ENCODE measurements at regions not wholly inside any gene's neighbourhood (a gene's known extent, or its start where the extent isn't known, plus 50 kb on each side); places are given as distances from the start of the nearest gene placed in this dataset.

DNA sequence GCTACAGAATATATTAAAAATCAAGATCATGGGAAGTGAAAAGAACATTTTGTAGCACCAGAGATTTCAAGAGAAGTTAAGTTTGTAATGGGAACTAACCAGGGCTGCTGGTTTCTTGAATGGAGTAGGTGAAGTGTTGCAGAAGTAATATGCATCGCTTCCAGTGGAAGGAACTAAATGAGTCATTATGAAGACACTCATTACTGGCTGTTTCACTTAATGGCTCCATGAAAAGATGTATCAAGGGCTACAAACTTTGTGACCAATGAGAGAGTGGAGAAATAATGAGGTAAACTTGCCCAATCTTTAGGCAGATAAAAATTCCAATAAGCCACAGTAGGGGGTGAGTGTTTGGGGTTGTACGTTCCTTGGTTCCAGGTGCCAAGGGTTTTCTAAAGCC lies 380.4 kb upstream of the POU3F3 start:
- 73 to 81% (median 77%) methylated on average over 2 of the region's 2 CpGs for WGBS, 3 donors
- ATAC-seq (no peak), DNase-seq (no peak)
- H3K27ac ChIP-seq, result no peak overlapping the region
- H3K4me3 ChIP-seq, result no peak overlapping the region
- H3K36me3 ChIP-seq (ENCODE audit: insufficient read depth in 1 of 2, low read depth in 1 of 2), result no peaks in the 10 kb centered on the region
- H3K9me3 ChIP-seq, result no peaks in the 10 kb centered on the region
- peaks cover 0 to 2% (median 0%) of the 10 kb centered on the region in 3 donors for H3K27me3 ChIP-seq (ENCODE audit: insufficient read depth in 3 of 3, low read length in 2 of 3)
- TF ChIP-seq, protein P1, sequence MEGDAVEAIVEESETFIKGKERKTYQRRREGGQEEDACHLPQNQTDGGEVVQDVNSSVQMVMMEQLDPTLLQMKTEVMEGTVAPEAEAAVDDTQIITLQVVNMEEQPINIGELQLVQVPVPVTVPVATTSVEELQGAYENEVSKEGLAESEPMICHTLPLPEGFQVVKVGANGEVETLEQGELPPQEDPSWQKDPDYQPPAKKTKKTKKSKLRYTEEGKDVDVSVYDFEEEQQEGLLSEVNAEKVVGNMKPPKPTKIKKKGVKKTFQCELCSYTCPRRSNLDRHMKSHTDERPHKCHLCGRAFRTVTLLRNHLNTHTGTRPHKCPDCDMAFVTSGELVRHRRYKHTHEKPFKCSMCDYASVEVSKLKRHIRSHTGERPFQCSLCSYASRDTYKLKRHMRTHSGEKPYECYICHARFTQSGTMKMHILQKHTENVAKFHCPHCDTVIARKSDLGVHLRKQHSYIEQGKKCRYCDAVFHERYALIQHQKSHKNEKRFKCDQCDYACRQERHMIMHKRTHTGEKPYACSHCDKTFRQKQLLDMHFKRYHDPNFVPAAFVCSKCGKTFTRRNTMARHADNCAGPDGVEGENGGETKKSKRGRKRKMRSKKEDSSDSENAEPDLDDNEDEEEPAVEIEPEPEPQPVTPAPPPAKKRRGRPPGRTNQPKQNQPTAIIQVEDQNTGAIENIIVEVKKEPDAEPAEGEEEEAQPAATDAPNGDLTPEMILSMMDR (IDR thresholded peaks at IDR 0.05), result no peak
- intact Hi-C loops (cut with DNase I), result no loop called here
- no peaks in the 10 kb centered on the region for H3K4me1 ChIP-seq

DNA sequence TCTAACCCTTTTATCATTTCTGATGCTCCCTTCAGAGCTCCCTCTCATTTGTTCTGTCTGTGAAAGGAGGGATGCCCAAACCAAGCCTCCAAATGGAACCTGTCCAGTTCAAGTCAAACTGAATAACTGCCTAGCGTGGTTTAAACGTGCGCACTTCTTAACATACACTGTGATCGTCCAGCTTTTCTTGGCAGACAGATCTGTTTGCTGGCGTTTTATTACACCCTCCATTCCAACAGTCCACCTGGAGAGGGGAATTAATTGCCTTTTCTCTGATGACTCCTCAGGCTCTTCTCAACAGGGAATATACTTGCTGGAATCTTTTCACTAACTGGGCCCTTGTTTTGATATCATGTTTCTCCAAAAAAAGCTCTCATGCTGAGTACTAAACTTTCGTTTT lies 379.2 kb upstream of the POU3F3 start:
- Histone ChIP-seq H3K4me1 (no peaks in the 10 kb centered on the region), H3K36me3 (ENCODE audit: insufficient read depth in 1 of 2, low read depth in 1 of 2) (no peaks in the 10 kb centered on the region), H3K4me3 (no peak overlapping the region), H3K27ac (no peak overlapping the region), H3K9me3 (no peaks in the 10 kb centered on the region), H3K27me3 (ENCODE audit: insufficient read depth in 3 of 3, low read length in 2 of 3) (peaks cover 0 to 2% (median 0%) of the 10 kb centered on the region in 3 donors)
- intact Hi-C loops (cut with DNase I), result no loop called here
- no peak for ATAC-seq
- 46 to 52% (median 47%) methylated on average over 6 of the region's 6 CpGs for WGBS, 3 donors
- no peak for DNase-seq
- TF ChIP-seq, protein P1 (IDR thresholded peaks at IDR 0.05), result no peak

DNA sequence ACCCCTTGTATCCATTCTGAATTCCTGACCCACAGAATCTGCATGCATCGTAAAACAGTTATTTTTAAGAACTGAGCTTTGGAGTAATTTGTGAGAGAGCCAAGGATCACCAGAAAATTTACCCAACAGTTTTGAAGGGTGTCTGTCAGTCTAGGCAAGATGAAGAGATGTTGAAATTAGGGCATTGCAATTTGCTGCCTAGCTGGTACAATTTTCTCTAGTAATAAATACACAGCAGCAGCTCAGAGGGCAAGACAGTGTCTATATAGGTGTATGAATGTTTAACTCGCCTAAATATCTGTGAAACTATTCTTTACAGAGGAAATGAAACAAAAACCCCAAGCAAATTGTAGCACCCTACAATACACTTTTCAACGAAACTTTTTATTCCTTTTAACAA lies 377.8 kb upstream of the POU3F3 start:
- H3K27me3 ChIP-seq (ENCODE audit: insufficient read depth in 3 of 3, low read length in 2 of 3), result peaks cover 0 to 2% (median 0%) of the 10 kb centered on the region in 3 donors
- no peaks in the 10 kb centered on the region for H3K4me1 ChIP-seq
- DNase-seq (no peak), ATAC-seq (no peak)
- TF ChIP-seq, protein P1 (IDR thresholded peaks at IDR 0.05), result no peak
- intact Hi-C loops (cut with DNase I), result no loop called here
- no peak overlapping the region for H3K27ac ChIP-seq
- H3K4me3 ChIP-seq, result no peak overlapping the region
- no peaks in the 10 kb centered on the region for H3K36me3 ChIP-seq (ENCODE audit: insufficient read depth in 1 of 2, low read depth in 1 of 2)
- H3K9me3 ChIP-seq, result no peaks in the 10 kb centered on the region
- WGBS, 3 donors, result 64 to 70% (median 64%) methylated on average over 3 of the region's 3 CpGs

GRCh38 chr2:104476563-104476988 lies 377.3 kb upstream of the POU3F3 start:
- ATAC-seq (no peak), DNase-seq (no peak)
- Histone ChIP-seq H3K36me3 (ENCODE audit: insufficient read depth in 1 of 2, low read depth in 1 of 2) (no peaks in the 10 kb centered on the region), H3K27me3 (ENCODE audit: insufficient read depth in 3 of 3, low read length in 2 of 3) (peaks cover 0 to 2% (median 0%) of the 10 kb centered on the region in 3 donors), H3K9me3 (no peaks in the 10 kb centered on the region), H3K27ac (no peak overlapping the region), H3K4me1 (no peaks in the 10 kb centered on the region), H3K4me3 (no peak overlapping the region)
- WGBS, 3 donors, result 77 to 86% (median 84%) methylated on average over 4 of the region's 4 CpGs
- intact Hi-C loops (cut with DNase I), result no loop called here
- TF ChIP-seq, protein P1 (IDR thresholded peaks at IDR 0.05), result no peak

DNA sequence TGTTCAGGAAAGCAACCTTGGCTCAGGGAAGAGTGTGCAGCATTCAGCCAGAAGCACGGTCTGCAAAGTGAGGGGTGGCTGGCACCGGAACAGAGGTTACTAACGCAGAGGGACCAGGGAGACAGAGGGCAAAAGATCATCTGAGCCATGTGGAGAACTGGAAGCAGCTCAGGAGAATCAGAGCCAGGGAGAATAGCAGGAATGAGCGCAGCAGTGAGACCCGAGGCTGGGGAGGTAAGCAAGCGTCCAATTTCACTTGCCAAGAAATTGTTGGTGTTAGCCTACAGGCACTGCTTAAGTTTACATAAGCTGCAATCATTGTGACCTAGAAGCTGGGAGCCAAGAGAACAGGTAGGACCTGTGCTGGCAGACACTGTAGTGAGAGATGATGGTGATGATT lies 372.6 kb upstream of the POU3F3 start:
- Histone ChIP-seq H3K27me3 (ENCODE audit: insufficient read depth in 3 of 3, low read length in 2 of 3) (peaks cover 0 to 2% (median 0%) of the 10 kb centered on the region in 3 donors), H3K36me3 (ENCODE audit: insufficient read depth in 1 of 2, low read depth in 1 of 2) (no peaks in the 10 kb centered on the region), H3K4me1 (no peaks in the 10 kb centered on the region), H3K27ac (no peak overlapping the region), H3K4me3 (no peak overlapping the region), H3K9me3 (no peaks in the 10 kb centered on the region)
- 64 to 83% (median 79%) methylated on average over 6 of the region's 6 CpGs for WGBS, 3 donors
- TF ChIP-seq, protein P1 (IDR thresholded peaks at IDR 0.05), result no peak
- intact Hi-C loops (cut with DNase I), result no loop called here
- ATAC-seq (no peak), DNase-seq (no peak)

Measured in psoas muscle (tissue), 7 donors.